Hematopoietic multipotent progenitor cell treated with erythropoietin and hydrocortisone succinate and interleukin-3 and kit ligand, for 4 days (in vitro differentiated cells): ENCODE measurements at regions not wholly inside any gene's neighbourhood (a gene's known extent, or its start where the extent isn't known, plus 50 kb on each side); places are given as distances from the start of the nearest gene placed in this dataset.
"Not testable (repeated sequence)": the region's sequence is repeated elsewhere in the genome, so short reads cannot be mapped to it uniquely, and the experiment has no call there.

ENCODE experiments used
- DNase-seq: peaks from one replicate; pipeline ENCODE4 v3.0.0-alpha.2; 2015

DNA sequence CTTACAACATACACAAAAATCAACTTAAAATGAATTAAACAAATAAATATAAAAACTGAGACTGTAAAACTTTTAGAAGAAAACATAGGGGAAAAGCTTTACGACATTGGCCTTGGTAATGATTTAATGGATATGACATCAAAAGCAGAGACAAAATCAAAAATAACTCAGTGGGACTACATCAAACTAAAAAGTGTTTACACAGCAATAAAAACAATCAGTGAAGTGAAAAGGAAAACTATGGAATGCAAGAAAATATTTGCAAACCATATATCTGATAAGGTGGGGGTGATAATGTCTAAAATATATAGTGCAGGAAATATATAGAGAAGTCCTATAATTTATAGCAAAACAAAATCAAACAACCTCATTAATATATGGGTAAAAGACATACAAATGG, 364.4 kb upstream of the INTU start:
- DNase-seq = no peak

- DNase-seq = not testable (repeated sequence)
Measured at GRCh38 chr4:127277023-127277422, 355.7 kb upstream of the INTU start.

GRCh38 chr4:127284236-127284635, 348.5 kb upstream of the INTU start:
- no peak for DNase-seq

- DNase-seq = no peak
Measured at GRCh38 chr4:127291316-127291715, 341.4 kb upstream of the INTU start.

- no peak for DNase-seq
Measured at GRCh38 chr4:127293496-127293895, 339.3 kb upstream of the INTU start.

DNA sequence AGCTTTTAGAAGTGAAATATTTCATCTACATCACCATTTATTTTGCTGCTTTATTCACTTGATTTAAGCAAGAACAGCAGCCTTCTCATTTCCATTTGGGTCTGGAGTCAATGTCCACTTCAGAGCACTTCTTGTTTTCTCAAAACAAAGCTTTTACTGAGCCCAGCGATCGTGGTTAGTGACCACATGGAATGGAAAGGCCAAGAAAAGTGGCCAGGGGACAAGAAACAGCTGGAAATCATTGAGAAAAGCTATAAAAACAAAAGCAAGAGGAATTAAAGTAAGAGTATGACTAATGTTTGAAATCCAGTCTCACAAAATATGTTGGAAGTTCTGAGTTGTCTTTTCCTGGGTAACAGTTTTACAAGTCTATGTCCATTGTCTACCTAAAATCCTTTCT, 328.4 kb upstream of the INTU start:
- DNase-seq = no peak

DNA sequence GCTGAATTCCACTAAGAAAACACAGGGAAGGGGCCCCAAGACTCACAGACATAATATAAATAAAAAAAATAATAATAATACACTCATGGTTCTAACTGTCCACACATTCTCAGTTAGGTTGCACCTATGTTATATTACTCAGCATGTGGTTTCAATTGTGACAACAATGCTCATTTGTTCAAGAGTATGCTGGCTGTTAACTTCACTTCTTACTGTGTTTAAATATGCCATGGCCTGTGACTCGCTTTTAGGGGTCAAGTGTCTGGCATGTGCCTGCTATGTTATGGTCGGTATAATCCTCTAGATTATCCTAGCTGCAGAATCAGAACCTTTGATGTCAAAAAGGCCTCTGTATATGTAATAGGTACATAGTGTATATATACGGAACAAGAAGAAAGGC, 324.8 kb upstream of the INTU start:
- no peak for DNase-seq

DNA sequence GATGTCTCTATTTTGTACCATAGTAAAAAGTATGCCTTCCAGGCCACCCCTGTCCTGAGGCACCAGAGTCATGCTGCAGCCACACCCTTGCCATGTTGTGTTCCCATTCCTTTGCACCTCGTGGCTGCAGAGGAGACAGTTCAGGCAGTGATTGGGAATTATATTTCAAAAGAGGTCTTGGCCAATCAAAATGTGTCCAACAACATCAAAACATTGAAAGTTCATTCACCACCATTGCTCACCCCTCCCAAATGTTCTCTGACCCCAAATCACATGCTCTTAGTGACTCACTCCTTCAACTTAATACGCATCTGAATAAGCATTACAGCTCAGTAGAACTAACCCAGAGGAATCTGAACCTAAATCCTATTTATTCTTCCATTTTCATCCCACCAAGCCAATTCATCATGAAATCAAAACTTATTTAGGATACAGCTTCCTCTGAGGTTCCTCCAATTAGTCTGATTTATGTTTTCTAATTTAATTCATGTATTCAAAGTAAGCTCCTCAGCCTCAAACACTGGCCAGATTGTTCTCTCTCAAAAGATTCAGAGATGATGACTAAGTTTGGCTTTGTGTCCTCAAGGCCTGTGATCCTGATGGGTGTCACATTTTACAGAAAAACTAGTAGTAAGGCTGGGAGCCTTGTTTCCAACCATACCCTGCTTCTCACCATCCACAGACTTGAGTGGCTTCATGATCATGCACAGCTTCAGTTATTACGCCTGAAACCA, 323.2 kb upstream of the INTU start:
- DNase-seq = no peak

- DNase-seq = no peak
Measured at GRCh38 chr4:127311371-127311770, 321.4 kb upstream of the INTU start.

- no peak for DNase-seq
Measured at GRCh38 chr4:127311924-127312323, 320.8 kb upstream of the INTU start.

- no peak for DNase-seq
Measured at GRCh38 chr4:127313767-127314166, 319.0 kb upstream of the INTU start.

DNA sequence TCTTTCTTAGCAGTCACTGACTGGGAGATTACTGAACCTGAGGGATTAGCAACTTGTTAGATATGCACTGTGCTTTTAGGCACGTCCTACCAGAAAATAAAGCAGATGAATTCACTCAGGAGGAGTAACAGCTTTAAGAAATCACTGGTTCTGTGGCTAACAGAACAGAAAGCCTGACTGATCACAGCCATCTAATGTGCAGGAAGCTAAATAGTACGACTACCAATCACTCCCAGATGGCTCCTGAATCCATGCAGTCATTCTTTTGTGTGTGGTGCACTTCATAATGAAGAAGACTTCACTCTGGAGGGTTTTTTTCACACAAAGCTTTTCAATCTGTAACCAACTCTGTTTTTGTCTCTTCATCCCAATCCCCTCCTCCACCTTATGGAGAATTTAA, 305.3 kb upstream of the INTU start:
- no peak for DNase-seq

GRCh38 chr4:127335073-127335620, 297.6 kb upstream of the INTU start:
- DNase-seq = no peak

DNA sequence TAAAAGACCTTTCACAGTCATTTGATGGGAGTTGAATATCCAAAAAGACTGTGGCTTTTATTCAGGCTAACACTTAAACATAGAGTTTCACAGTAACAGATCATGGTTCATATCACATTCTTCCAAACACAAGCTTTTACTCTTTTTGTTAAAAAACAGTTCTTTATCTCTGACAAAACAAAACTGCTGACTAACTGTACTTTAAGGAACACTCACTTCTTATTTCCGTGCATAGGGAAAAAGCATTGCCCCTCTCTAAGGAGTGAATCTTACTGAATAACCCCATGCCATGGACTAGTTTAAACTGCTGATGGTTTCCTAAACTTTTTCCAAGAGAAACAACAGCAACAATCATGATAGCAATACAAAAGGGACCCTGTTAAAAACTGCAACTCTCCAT, 297.0 kb upstream of the INTU start:
- DNase-seq = no peak

GRCh38 chr4:127343123-127343522, 289.6 kb upstream of the INTU start:
- DNase-seq = not testable (repeated sequence)

DNA sequence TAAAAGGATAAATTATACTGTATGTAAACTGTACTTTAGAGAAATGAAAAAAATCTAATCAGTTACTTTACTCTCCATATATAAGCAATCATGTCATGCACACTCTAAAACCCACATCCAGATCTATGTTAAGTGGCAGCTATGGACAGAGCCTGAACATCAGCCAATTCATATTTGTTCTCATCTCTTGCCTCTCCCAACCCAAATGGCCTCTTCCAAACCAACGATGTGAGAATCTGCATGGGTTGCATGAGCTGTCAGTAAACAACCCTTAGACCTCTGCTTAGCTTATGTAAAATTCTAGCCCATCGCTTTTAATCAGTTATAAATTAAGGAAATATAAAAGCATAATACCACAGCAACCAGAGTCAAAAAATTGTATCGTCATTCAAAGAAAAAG, 288.7 kb upstream of the INTU start:
- DNase-seq = no peak

DNA sequence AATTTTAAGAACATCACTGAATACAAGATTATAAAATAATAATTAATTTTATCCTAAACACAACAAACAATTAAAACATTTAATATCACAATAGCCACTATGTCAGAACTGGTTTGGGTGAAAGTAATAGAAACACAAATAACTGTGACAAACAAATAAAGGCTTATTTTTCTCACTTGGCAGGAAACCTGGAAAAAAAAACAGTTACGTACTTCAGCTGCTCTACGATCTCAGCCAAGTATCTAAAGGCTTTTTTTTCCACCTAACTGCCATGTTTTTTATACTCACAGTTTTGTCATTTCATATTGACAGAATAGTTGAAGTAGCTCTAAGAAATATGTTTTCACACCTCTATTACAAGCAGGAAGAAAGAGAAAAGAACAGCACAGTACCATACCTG, 284.8 kb upstream of the INTU start:
- no peak for DNase-seq

GRCh38 chr4:127352220-127353113, 280.3 kb upstream of the INTU start:
- no peak for DNase-seq

GRCh38 chr4:127355743-127356142, 277.0 kb upstream of the INTU start:
- no peak for DNase-seq

- DNase-seq = no peak
Measured at GRCh38 chr4:127357765-127358164, 275.0 kb upstream of the INTU start.

DNA sequence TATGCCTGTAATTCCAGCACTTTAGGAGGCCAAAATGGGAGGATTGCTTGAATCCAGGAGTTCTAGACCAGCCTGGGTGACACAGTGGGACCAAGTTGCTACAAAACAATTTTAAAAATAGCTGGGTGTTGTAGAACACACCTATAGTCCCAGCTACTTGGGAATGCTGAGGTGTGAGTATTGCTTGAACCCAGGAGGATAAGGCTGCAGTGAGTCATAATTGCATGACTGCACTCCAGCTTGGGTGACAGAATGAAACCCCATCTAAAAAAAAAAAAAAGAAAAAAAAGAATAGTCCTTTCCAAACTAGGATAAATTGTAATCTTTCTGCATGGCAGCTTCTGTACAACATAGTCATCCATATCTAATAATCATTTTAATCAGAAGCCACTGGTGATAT, 270.1 kb upstream of the INTU start:
- no peak for DNase-seq

DNA sequence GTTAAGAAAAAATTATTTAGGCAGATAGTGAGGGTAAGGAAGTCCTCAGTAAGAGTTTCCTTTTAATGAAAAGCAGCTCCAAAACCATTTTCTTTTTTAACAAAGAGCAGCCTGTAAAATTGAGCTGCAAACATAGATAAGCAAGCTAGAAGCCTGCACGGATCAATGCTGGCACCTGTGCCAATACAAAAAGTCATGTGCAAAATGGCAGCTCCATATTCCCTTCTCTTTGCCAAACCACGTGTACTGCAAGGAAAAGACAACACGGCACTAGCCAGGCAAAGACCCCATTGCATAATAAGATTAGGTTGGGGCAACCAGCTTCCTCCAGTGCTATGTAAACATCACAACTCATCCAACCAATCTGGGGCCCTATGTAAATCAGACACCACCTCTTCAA, 268.4 kb upstream of the INTU start:
- DNase-seq = no peak

DNA sequence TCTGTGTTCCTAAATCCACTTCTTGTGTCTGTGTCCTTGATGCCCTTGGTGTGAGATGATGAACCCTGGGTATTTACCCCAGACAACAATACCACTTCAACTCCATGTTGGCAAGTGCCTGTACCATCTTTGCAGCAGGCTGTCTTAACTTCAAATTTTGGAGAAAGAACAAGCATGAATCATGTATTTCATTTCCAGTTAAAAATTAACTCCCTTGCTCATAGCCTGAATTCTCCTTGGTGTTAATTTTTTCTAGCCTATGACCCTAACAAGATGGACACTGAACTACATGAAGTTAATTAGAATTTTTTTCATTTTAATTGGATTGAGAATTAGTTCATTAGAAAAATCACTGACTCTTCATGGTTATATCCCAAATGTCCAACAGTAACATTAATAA, 267.8 kb upstream of the INTU start:
- DNase-seq = no peak

- DNase-seq = no peak
Measured at GRCh38 chr4:127370604-127371003, 262.2 kb upstream of the INTU start.
